HG02981 (cell line): ENCODE measurements at regions not wholly inside any gene's neighbourhood (a gene's known extent, or its start where the extent isn't known, plus 50 kb on each side); places are given as distances from the start of the nearest gene placed in this dataset.

ENCODE experiments used
- ATAC-seq: cut with Tn5 transposase; IDR thresholded peaks from one replicate; pipeline ENCODE4 v1.9.1; 2021; ENCODE audit warnings: mild to moderate bottlenecking, moderate library complexity; ENCODE audit not compliant: unreplicated experiment

DNA sequence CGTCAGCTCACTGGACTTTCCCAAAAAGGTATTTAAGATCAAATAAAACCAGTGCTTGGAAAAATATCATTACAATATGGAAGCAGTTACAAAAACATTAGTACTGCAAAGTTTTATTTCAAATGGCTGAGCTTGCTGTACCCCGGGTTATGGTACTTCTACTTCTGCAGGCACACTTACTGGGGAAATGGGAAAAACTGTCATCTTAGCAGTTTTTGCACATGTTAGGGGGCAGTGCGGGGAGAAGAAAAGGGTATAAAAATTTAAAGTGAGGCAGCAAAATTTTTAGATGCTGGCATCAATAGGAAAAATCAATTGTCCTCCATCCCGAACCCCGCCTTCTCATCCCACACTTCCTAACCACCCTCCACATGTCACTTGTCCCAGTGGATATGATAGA is 133.4 kb downstream of the ATG4C start:
- ATAC-seq, result no peak

GRCh38 chr1:62917805-62918204 is 133.9 kb downstream of the ATG4C start:
- ATAC-seq, result no peak

DNA sequence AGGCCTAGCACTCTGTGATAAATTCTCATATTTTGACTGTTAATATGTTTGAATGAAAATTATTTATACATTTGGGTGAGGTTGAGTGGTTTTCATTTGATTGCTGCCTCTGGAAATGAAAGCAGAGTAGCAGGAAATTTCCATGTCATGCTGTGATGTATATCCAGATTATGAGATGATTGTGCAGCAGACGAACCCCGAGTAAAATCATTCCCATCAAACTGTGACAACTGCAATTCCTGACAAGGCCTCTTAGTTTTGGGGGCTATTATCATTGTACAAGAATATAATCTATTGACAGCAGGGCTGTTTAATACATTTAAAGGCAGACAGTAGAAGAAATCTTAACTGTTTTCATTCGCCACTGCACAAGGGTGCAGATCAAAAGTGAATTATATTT is 134.8 kb downstream of the ATG4C start:
- no peak for ATAC-seq

DNA sequence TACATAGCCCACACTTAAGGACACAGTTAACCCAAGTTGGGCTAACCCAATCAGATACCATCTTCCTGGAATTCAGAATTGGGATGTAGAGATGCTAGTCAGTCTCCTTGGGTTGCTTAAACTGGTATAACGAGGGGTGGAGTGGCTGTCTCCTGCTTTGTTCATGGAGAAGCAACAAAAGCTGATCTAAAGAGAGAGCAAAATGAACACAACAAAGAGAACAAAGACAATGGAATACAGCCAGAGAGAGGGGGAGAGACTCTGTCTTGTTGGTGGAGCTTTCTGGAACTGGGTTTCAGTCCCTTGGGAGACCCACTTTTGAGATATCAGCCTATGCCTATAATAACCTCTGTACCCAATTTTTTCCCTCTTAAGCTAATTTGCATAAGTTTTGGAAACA is 138.1 kb downstream of the ATG4C start:
- ATAC-seq, result no peak

DNA sequence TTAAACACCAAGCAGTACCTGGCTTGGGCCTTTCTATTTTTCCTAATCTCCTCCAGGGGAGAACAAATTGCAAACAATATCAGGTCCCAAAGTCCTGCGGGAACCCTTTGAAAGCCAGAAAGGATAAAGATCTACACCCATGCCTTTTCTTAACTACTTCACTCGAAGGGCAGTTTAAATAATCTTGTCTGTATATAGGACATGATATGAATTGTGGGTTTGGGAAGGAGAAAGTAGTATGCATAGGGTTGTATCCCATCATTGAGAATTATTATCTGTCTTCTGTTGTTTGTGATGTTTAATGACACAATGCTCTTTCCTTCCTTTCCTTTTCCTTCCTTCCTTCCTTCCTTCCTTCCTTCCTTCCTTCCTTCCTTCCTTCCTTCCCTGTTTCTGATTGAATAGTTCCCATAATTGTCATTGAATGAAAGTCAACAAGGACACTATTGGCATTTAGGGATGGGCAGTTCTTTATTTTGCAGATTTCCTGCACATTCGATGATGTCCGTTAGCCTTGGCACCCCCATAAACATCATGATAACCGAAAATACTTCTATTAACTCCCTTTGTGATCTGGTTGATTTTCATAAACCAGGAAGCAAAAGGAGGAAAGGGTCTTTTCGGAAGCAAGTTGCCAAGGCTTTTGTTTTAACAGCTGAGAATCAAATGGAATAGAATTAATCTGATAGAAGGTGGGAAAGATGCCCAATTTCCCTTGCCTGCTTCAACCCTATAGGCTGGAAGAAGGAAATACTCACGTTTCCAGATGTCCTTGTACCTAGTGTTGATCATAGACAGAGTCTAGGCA is 141.3 kb downstream of the ATG4C start:
- no peak for ATAC-seq

GRCh38 chr1:62926681-62927252 is 142.8 kb downstream of the ATG4C start:
- ATAC-seq, result no peak

GRCh38 chr1:62928885-62929284 is 145.0 kb downstream of the ATG4C start:
- ATAC-seq, result no peak

DNA sequence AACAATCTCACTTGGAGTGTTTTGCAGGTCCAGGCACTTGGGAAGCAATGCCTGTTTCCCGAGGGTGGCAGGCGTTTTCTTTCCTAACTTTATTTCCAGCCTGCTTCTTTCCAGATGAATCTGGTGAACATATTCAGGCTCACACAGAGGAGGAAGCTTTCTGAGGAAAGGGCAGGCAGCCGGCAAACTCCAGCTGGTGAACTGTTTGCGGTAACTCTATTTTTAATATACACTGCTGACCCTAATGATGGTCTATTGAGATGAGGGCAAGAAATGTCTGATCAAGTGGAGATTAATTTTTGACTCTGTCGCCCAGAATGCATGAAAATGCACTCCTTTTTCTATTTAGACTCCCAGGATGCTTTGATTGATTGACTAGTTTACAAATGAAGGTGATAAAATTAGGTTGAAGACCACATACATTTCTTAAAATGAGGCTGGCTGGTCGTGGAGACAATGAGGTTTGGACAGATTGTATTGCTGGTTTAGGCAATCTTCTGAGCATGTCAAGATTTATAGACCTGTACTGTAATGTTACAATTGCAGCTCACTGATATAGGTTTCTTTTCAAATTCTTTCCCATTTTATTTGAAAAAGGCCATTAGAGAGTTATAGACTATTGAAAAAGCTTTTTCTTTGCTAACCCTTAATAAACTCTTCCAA is 153.8 kb downstream of the ATG4C start:
- ATAC-seq, result no peak

GRCh38 chr1:62941780-62942179 is 157.8 kb downstream of the ATG4C start:
- ATAC-seq, result no peak

GRCh38 chr1:62946511-62946910 is 162.6 kb downstream of the ATG4C start:
- ATAC-seq, result no peak

- ATAC-seq, result no peak
These were observed 167.5 kb downstream of the ATG4C start for GRCh38 chr1:62951428-62951827.

DNA sequence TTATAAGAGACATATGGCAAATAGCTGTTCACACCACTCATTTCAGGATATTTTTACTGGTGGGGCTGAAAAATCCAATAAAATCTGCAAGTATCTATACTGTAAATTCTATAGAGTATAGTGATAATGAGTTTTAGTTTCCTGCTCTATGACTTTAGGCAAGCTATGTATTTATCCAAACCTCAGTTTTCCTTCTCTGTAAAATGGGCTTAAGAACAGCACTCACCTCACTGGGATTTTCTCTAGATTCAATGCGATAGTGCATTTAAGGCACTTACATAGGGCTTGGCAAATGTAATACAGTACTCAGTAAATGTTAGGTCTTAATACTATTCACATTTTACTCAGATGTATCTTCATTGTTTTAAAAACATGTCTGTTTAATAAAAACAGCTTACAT is 168.7 kb downstream of the ATG4C start:
- no peak for ATAC-seq

GRCh38 chr1:62953633-62954032 is 169.7 kb downstream of the ATG4C start:
- ATAC-seq, result no peak

- no peak for ATAC-seq
These were observed 170.8 kb downstream of the ATG4C start for GRCh38 chr1:62954758-62955157.

DNA sequence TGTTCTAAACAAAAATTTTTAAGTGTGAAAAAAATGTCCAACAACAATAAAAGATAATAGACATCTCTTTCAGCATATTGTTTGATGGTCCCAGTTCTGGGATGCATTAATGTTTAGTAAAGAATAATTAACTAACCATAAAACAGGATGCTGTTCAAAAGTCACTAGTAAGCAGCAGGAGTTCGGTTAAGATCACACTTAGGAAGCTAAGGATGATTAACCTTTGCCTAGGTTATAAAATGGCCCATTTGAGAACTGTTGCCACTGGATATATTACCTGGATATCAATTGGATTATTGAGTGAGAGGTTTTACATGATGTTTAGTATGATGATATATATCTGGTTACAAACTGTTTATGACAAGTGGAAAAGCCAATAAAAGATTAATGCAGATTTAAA is 171.7 kb downstream of the ATG4C start:
- ATAC-seq, result no peak

GRCh38 chr1:62962014-62962812 is 178.3 kb downstream of the ATG4C start:
- ATAC-seq, result no peak

- ATAC-seq, result no peak
These were observed 179.2 kb downstream of the ATG4C start for GRCh38 chr1:62962901-62963776.

- ATAC-seq, result no peak
These were observed 180.2 kb downstream of the ATG4C start for GRCh38 chr1:62964141-62964540.

- no peak for ATAC-seq
These were observed 183.1 kb downstream of the ATG4C start for GRCh38 chr1:62967031-62967430.

GRCh38 chr1:62977366-62977765 is 193.4 kb downstream of the ATG4C start:
- ATAC-seq, result no peak
